ENCODE measurements at regions not wholly inside any gene's neighbourhood (a gene's known extent, or its start where the extent isn't known, plus 50 kb on each side); places are given as distances from the start of the nearest gene placed in this dataset.

GRCh38 chr7:106462914-106463482, 178.2 kb upstream of the NAMPT start:
- no peak for ATAC-seq (ENCODE audit: insufficient read depth, low FRiP score)
- 54 to 56% methylated on average over 3 of the region's 3 CpGs for WGBS, 2 donors
- H3K9ac ChIP-seq (ENCODE audit: insufficient read depth in 1 of 2, low read length in 2 of 2) = no peak overlapping the region
- no peak overlapping the region for H3K4me3 ChIP-seq
- H3K27me3 ChIP-seq (ENCODE audit: control insufficient read depth in 3 of 3, insufficient read depth in 3 of 3, low read length in 2 of 3) = no peaks in the 10 kb centered on the region
- no peak for TF ChIP-seq CTCF (IDR thresholded peaks at IDR 0.05; ENCODE audit: control extremely low read depth, extremely low read depth)
- H3K9me3 ChIP-seq (ENCODE audit: control insufficient read depth in 4 of 4, insufficient read depth in 3 of 4, low read length in 3 of 4) = no peaks in the 10 kb centered on the region
- no peaks in the 10 kb centered on the region for H3K36me3 ChIP-seq (ENCODE audit: control insufficient read depth in 4 of 4, insufficient read depth in 4 of 4, low read length in 4 of 4)
- H3K27ac ChIP-seq (ENCODE audit: low read depth in 1 of 2, low read length in 1 of 2) = no peak overlapping the region
- peaks cover 0 to 11% (median 0%) of the 10 kb centered on the region in 5 donors for H3K4me1 ChIP-seq (ENCODE audit: control insufficient read depth in 5 of 5, insufficient read depth in 5 of 5, low read length in 5 of 5)
- no peak for DNase-seq

GRCh38 chr7:106462365-106462859, 177.6 kb upstream of the NAMPT start:
- peak; percentile 61 for TF ChIP-seq CTCF (IDR thresholded peaks at IDR 0.05; ENCODE audit: control extremely low read depth, extremely low read depth)
- Histone ChIP-seq H3K4me1 (ENCODE audit: control insufficient read depth in 5 of 5, insufficient read depth in 5 of 5, low read length in 5 of 5) (peaks cover 0 to 11% (median 0%) of the 10 kb centered on the region in 5 donors), H3K4me3 (no peak overlapping the region), H3K9ac (ENCODE audit: insufficient read depth in 1 of 2, low read length in 2 of 2) (no peak overlapping the region), H3K9me3 (ENCODE audit: control insufficient read depth in 4 of 4, insufficient read depth in 3 of 4, low read length in 3 of 4) (no peaks in the 10 kb centered on the region), H3K36me3 (ENCODE audit: control insufficient read depth in 4 of 4, insufficient read depth in 4 of 4, low read length in 4 of 4) (no peaks in the 10 kb centered on the region), H3K27me3 (ENCODE audit: control insufficient read depth in 3 of 3, insufficient read depth in 3 of 3, low read length in 2 of 3) (no peaks in the 10 kb centered on the region), H3K27ac (ENCODE audit: low read depth in 1 of 2, low read length in 1 of 2) (no peak overlapping the region)
- ATAC-seq (ENCODE audit: insufficient read depth, low FRiP score) (no peak), DNase-seq (peak in 2 of 3 donors; percentile 66 to 71)
- 18 to 25% methylated on average over 4 of the region's 4 CpGs for WGBS, 2 donors

GRCh38 chr7:106460792-106461254, 176.0 kb upstream of the NAMPT start:
- Histone ChIP-seq H3K4me3 (no peak overlapping the region), H3K9me3 (ENCODE audit: control insufficient read depth in 4 of 4, insufficient read depth in 3 of 4, low read length in 3 of 4) (no peaks in the 10 kb centered on the region), H3K36me3 (ENCODE audit: control insufficient read depth in 4 of 4, insufficient read depth in 4 of 4, low read length in 4 of 4) (no peaks in the 10 kb centered on the region), H3K9ac (ENCODE audit: insufficient read depth in 1 of 2, low read length in 2 of 2) (no peak overlapping the region), H3K27me3 (ENCODE audit: control insufficient read depth in 3 of 3, insufficient read depth in 3 of 3, low read length in 2 of 3) (no peaks in the 10 kb centered on the region), H3K27ac (ENCODE audit: low read depth in 1 of 2, low read length in 1 of 2) (no peak overlapping the region), H3K4me1 (ENCODE audit: control insufficient read depth in 5 of 5, insufficient read depth in 5 of 5, low read length in 5 of 5) (peaks cover 0 to 11% (median 0%) of the 10 kb centered on the region in 5 donors)
- TF ChIP-seq CTCF (IDR thresholded peaks at IDR 0.05; ENCODE audit: control extremely low read depth, extremely low read depth) = no peak
- ATAC-seq (ENCODE audit: insufficient read depth, low FRiP score) (no peak), DNase-seq (no peak)
- 75 to 93% methylated on average over 6 of the region's 6 CpGs for WGBS, 2 donors

Measured in lung (tissue), 11 donors.